B cell (primary cell): ENCODE measurements at regions not wholly inside any gene's neighbourhood (a gene's known extent, or its start where the extent isn't known, plus 50 kb on each side); places are given as distances from the start of the nearest gene placed in this dataset.

Experiments
- EZH2 ChIP-seq: IDR thresholded peaks from 2 replicates; pipeline ENCODE4 v1.6.1; 2012; ENCODE audit warnings: borderline replicate concordance, low read depth, mild to moderate bottlenecking, moderate library complexity, low read length; ENCODE audit not compliant: insufficient read depth, poor library complexity, severe bottlenecking
- TF ChIP-seq, protein P1 (sequence below): fragments of 200-600 bp; IDR thresholded peaks from one replicate; pipeline ENCODE4 v1.8.0; 2022; ENCODE audit warnings: antibody characterized with exemption, mild to moderate bottlenecking

DNA sequence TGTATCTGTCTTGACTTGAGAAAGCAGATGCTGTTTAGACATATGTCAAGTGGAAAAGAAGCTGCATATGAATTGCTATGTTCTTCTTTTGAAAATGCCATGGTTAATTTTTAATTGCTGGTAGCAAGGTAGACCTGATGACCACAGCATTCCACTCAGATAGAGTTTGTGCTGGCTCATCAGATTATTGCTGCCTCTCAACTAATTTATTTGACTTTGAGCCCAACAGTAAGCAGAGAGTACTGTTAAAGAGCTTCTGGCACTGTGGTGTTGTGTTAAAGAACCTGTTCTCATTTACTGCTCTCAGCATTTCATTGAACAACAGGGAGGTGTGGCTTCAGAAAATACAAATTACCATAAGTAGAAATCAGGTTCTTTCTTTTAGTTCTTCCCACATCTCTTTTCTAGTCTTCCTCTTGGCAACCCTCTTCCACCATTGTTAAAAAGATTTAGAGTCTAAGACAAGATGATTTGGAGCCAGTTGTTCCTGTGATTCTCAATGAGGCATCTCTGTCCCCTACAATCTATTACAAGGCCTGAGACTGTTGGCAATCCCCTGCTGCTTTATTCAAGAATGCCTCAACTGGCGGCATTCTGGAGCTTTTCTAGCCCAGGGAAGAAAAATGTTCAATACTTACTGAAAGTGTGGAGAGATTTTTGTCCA is 967.6 kb upstream of the GJE1 start:
- TF ChIP-seq, protein P1, sequence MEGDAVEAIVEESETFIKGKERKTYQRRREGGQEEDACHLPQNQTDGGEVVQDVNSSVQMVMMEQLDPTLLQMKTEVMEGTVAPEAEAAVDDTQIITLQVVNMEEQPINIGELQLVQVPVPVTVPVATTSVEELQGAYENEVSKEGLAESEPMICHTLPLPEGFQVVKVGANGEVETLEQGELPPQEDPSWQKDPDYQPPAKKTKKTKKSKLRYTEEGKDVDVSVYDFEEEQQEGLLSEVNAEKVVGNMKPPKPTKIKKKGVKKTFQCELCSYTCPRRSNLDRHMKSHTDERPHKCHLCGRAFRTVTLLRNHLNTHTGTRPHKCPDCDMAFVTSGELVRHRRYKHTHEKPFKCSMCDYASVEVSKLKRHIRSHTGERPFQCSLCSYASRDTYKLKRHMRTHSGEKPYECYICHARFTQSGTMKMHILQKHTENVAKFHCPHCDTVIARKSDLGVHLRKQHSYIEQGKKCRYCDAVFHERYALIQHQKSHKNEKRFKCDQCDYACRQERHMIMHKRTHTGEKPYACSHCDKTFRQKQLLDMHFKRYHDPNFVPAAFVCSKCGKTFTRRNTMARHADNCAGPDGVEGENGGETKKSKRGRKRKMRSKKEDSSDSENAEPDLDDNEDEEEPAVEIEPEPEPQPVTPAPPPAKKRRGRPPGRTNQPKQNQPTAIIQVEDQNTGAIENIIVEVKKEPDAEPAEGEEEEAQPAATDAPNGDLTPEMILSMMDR = no peak
- TF ChIP-seq EZH2 = no peak
